Common myeloid progenitor, CD34-positive (primary cell): ENCODE measurements at regions not wholly inside any gene's neighbourhood (a gene's known extent, or its start where the extent isn't known, plus 50 kb on each side); places are given as distances from the start of the nearest gene placed in this dataset.

Experiments
- CTCF ChIA-PET: fragments of 350-600 bp; sonication (Branson Sonifier 250); formaldehyde crosslinking; loops from one replicate; lab custom pipeline; 2021; ENCODE audit warnings: antibody characterized with exemption; lab: Charles Lee
- POLR2A ChIA-PET: fragments of 350-600 bp; sonication (Branson Sonifier 250); formaldehyde crosslinking; loops from one replicate; lab custom pipeline; 2021; ENCODE audit warnings: antibody characterized with exemption; lab: Charles Lee
- DNase-seq, 3 donors: peaks; one replicate each; pipeline versions ENCODE4 v3.0.0 to v3.0.0-alpha.2; 2013
- H3K27ac ChIP-seq, 2 experiments: 1 replicate in 1 of 2; 2 replicates in 1 of 2; pipeline ENCODE4 v1.7.0; 2013; ENCODE audit warnings: inconsistent platforms in 2 of 2, low read length in 2 of 2, mild to moderate bottlenecking in 2 of 2, low read depth in 1 of 2, moderate library complexity in 1 of 2; ENCODE audit not compliant: severe bottlenecking in 2 of 2, insufficient read depth in 1 of 2, poor library complexity in 1 of 2
- H3K27me3 ChIP-seq, 5 experiments: replicated peaks in 2 of 5; 1 replicate in 3 of 5; 2 replicates in 2 of 5; pipeline versions ENCODE4 v1.6.1 to v1.7.0; 2013; ENCODE audit warnings: low read length in 4 of 5, mild to moderate bottlenecking in 2 of 5, moderate library complexity in 2 of 5, inconsistent platforms in 1 of 5; ENCODE audit not compliant: insufficient read depth in 5 of 5, control insufficient read depth in 4 of 5
- H3K36me3 ChIP-seq, 4 experiments: 1 replicate in 2 of 4; 2 replicates in 2 of 4; pipeline versions ENCODE4 v1.6.1 to v1.7.0; 2013; ENCODE audit warnings: low read length in 3 of 4, control low read depth in 1 of 4, mild to moderate bottlenecking in 1 of 4; ENCODE audit not compliant: control insufficient read depth in 4 of 4, insufficient read depth in 4 of 4
- H3K4me1 ChIP-seq, 4 experiments: 1 replicate in 3 of 4; 2 replicates in 1 of 4; pipeline versions ENCODE4 v1.6.1 to v1.7.1; 2013; ENCODE audit warnings: low read length in 3 of 4, mild to moderate bottlenecking in 3 of 4, control low read depth in 1 of 4, inconsistent platforms in 1 of 4, moderate library complexity in 1 of 4; ENCODE audit not compliant: control insufficient read depth in 4 of 4, insufficient read depth in 4 of 4; ENCODE audit errors: control extremely low read depth in 1 of 4
- H3K4me3 ChIP-seq, 7 experiments: 1 replicate in 4 of 7; 2 replicates in 3 of 7; pipeline versions ENCODE4 v1.5.1 to v1.7.0; 2013; ENCODE audit warnings: mild to moderate bottlenecking in 7 of 7, low read length in 6 of 7, moderate library complexity in 6 of 7, inconsistent platforms in 2 of 7, low read depth in 2 of 7, control low read depth in 1 of 7; ENCODE audit not compliant: insufficient read depth in 4 of 7, control insufficient read depth in 1 of 7; ENCODE audit errors: extremely low read depth in 1 of 7
- H3K9me3 ChIP-seq, 5 experiments: 1 replicate in 4 of 5; 2 replicates in 1 of 5; pipeline versions ENCODE4 v1.6.1 to v1.7.1; 2013; ENCODE audit warnings: low read length in 4 of 5, mild to moderate bottlenecking in 2 of 5, inconsistent platforms in 1 of 5, low read depth in 1 of 5, moderate library complexity in 1 of 5; ENCODE audit not compliant: control insufficient read depth in 4 of 5, insufficient read depth in 2 of 5; ENCODE audit errors: control extremely low read depth in 1 of 5
- WGBS: methylation state at CpG from one replicate; pipeline ENCODE4 v1.1.5; 2013; ENCODE audit not compliant: insufficient coverage; 5-methylcytosine and 5-hydroxymethylcytosine counted together

GRCh38 chr9:74282526-74283253, 214.4 kb upstream of the RORB start:
- POLR2A ChIA-PET = no interaction called here
- Histone ChIP-seq H3K4me3 (no peak overlapping the region), H3K27me3 (no peaks in the 10 kb centered on the region), H3K9me3 (no peaks in the 10 kb centered on the region), H3K27ac (no peak overlapping the region), H3K4me1 (peaks cover 0 to 7% (median 3%) of the 10 kb centered on the region in 4 experiments), H3K36me3 (no peaks in the 10 kb centered on the region)
- DNase-seq = peak in 2 of 3 donors; percentile 5 to 32
- CTCF ChIA-PET = interaction anchor here (1.6 kb wide), 1 partner anchor 97 kb away, joined by 7 read pairs; no protein-coding TSS in a partner anchor
- WGBS = 0% methylated on average over 1 of the region's 1 CpG

- ChIA-PET POLR2A (no interaction called here), CTCF (no interaction called here)
- DNase-seq = no peak
- Histone ChIP-seq H3K27ac (no peak overlapping the region), H3K9me3 (no peaks in the 10 kb centered on the region), H3K4me3 (no peak overlapping the region), H3K4me1 (peaks cover 0 to 7% (median 3%) of the 10 kb centered on the region in 4 experiments), H3K36me3 (no peaks in the 10 kb centered on the region), H3K27me3 (no peaks in the 10 kb centered on the region)
- 91% methylated on average over 10 of the region's 11 CpGs for WGBS
Observed at GRCh38 chr9:74284581-74285450, 212.3 kb upstream of the RORB start.

- CTCF ChIA-PET = no interaction called here
- H3K36me3 ChIP-seq = no peaks in the 10 kb centered on the region
- WGBS = 83% methylated on average over 1 of the region's 2 CpGs
- H3K27me3 ChIP-seq = no peaks in the 10 kb centered on the region
- POLR2A ChIA-PET = no interaction called here
- no peak overlapping the region for H3K27ac ChIP-seq
- no peaks in the 10 kb centered on the region for H3K4me1 ChIP-seq
- H3K4me3 ChIP-seq = no peak overlapping the region
- DNase-seq = no peak
- H3K9me3 ChIP-seq = no peaks in the 10 kb centered on the region
Observed at GRCh38 chr9:74293479-74293878, 203.7 kb upstream of the RORB start.

GRCh38 chr9:74303945-74304344, 193.2 kb upstream of the RORB start:
- Histone ChIP-seq H3K9me3 (no peaks in the 10 kb centered on the region), H3K4me1 (no peaks in the 10 kb centered on the region), H3K4me3 (no peak overlapping the region), H3K27me3 (no peaks in the 10 kb centered on the region), H3K27ac (no peak overlapping the region), H3K36me3 (no peaks in the 10 kb centered on the region)
- CTCF ChIA-PET = interaction anchor here (0.6 to 1.0 kb wide), 3 partner anchors 24 to 264 kb away, joined by 3 read pairs; no protein-coding TSS in a partner anchor
- POLR2A ChIA-PET = no interaction called here
- no peak for DNase-seq
- 98% methylated on average over 6 of the region's 6 CpGs for WGBS

- no peak for DNase-seq
- Histone ChIP-seq H3K9me3 (no peaks in the 10 kb centered on the region), H3K4me3 (no peak overlapping the region), H3K36me3 (no peaks in the 10 kb centered on the region), H3K4me1 (no peaks in the 10 kb centered on the region), H3K27ac (no peak overlapping the region), H3K27me3 (no peaks in the 10 kb centered on the region)
- POLR2A ChIA-PET = no interaction called here
- CTCF ChIA-PET = no interaction called here
- WGBS = no CpG with 5 or more reads among the region's 1 CpG
Observed at GRCh38 chr9:74304598-74304997, 192.5 kb upstream of the RORB start.

GRCh38 chr9:74309654-74310053, 187.5 kb upstream of the RORB start:
- WGBS = no CpG with 5 or more reads among the region's 2 CpGs
- POLR2A ChIA-PET = no interaction called here
- CTCF ChIA-PET = interaction anchor here (1.4 to 4.0 kb wide), 7 partner anchors 9 to 263 kb away, joined by 4 to 40 read pairs (median 7); no protein-coding TSS in a partner anchor

More at GRCh38 chr9:74309654-74310053, 187.5 kb upstream of the RORB start:
- no peaks in the 10 kb centered on the region for H3K27me3 ChIP-seq
- no peaks in the 10 kb centered on the region for H3K4me1 ChIP-seq
- H3K9me3 ChIP-seq = peaks cover 0 to 5% (median 0%) of the 10 kb centered on the region in 5 experiments
- no peak overlapping the region for H3K4me3 ChIP-seq
- no peaks in the 10 kb centered on the region for H3K36me3 ChIP-seq
- H3K27ac ChIP-seq = no peak overlapping the region
- DNase-seq = peak; percentile 48 to 71 (median 68)
